Esophagus squamous epithelium (tissue), 5 donors: ENCODE measurements at regions not wholly inside any gene's neighbourhood (a gene's known extent, or its start where the extent isn't known, plus 50 kb on each side); places are given as distances from the start of the nearest gene placed in this dataset.
"Not testable (repeated sequence)": the region's sequence is repeated elsewhere in the genome, so short reads cannot be mapped to it uniquely, and the experiment has no call there.

Experiments
- DNase-seq: peaks from one replicate; lab custom pipeline; 2025; lab: John Stamatoyannopoulos, UW
- H3K27ac ChIP-seq, 4 donors: fragments of 200-600 bp; sonication (generic); one replicate each; pipeline ENCODE4 v1.5.1; 2016 to 2019; ENCODE audit warnings: mild to moderate bottlenecking in 1 of 4
- H3K27me3 ChIP-seq, 4 donors: fragments of 200-600 bp; sonication (generic); 1 replicate in 3 of 4; 2 replicates in 1 of 4; pipeline versions ENCODE4 v1.5.1 to v1.6.0; 2017 to 2021; ENCODE audit warnings: antibody characterized with exemption in 1 of 4
- H3K36me3 ChIP-seq, 3 donors: fragments of 200-600 bp; sonication (generic); one replicate each; pipeline ENCODE4 v1.5.1; 2016 to 2019
- H3K4me1 ChIP-seq, 3 donors: fragments of 200-600 bp; sonication (generic); one replicate each; pipeline ENCODE4 v1.5.1; 2017 to 2019
- H3K4me3 ChIP-seq, 4 donors: fragments of 200-600 bp; sonication (generic); 1 replicate in 3 of 4; 2 replicates in 1 of 4; pipeline ENCODE4 v1.5.1; 2016 to 2019; ENCODE audit warnings: mild to moderate bottlenecking in 2 of 4, moderate library complexity in 1 of 4
- H3K9me3 ChIP-seq, 3 donors: fragments of 200-600 bp; sonication (generic); one replicate each; pipeline ENCODE4 v1.5.1; 2016 to 2019
- CTCF ChIP-seq, 6 experiments: fragments of 450-650 bp in 4 of 6; fragments of 200-600 bp in 2 of 6; sonication (generic) in 2 of 6; IDR thresholded peaks; one replicate each; pipeline ENCODE4 v1.5.1; 2016 to 2019; ENCODE audit warnings: antibody characterized with exemption in 6 of 6, mild to moderate bottlenecking in 4 of 6, moderate library complexity in 4 of 6
- POLR2A ChIP-seq, 4 donors: fragments of 450-650 bp; IDR thresholded peaks; one replicate each; pipeline ENCODE4 v1.6.1; 2017; ENCODE audit warnings: antibody characterized with exemption in 4 of 4, mild to moderate bottlenecking in 4 of 4, moderate library complexity in 3 of 4
- WGBS, 2 donors: methylation state at CpG; one replicate each; pipeline ENCODE4 v1.1.5; 2018; 5-methylcytosine and 5-hydroxymethylcytosine counted together
- intact Hi-C: fragments of 100-400 bp; cut with DNase I; formaldehyde crosslinking; loops from one replicate; pipeline ENCODE4 v1.15.0; 2022
- donor health status: DM: yes; HTN: yes; CAD: no.

- Histone ChIP-seq H3K9me3 (peaks cover 0 to 2% (median 0%) of the 10 kb centered on the region in 3 donors), H3K27ac (no peak overlapping the region), H3K27me3 (no peaks in the 10 kb centered on the region), H3K4me3 (no peak overlapping the region), H3K4me1 (no peaks in the 10 kb centered on the region), H3K36me3 (no peaks in the 10 kb centered on the region)
- intact Hi-C loops: no loop called here
- TF ChIP-seq CTCF (IDR thresholded peaks at IDR 0.05) (no peak), POLR2A (IDR thresholded peaks at IDR 0.05) (no peak)
- no peak for DNase-seq
- WGBS, 2 donors: 90 to 93% methylated on average over 4 of the region's 4 CpGs
These were observed 1156.1 kb downstream of the TBL1XR1 start for GRCh38 chr3:176041185-176041584.

- no peak for DNase-seq
- Histone ChIP-seq H3K27ac (no peak overlapping the region), H3K9me3 (peaks cover 0 to 5% (median 0%) of the 10 kb centered on the region in 3 donors), H3K4me1 (no peaks in the 10 kb centered on the region), H3K36me3 (no peaks in the 10 kb centered on the region), H3K4me3 (no peak overlapping the region), H3K27me3 (no peaks in the 10 kb centered on the region)
- intact Hi-C loops: no loop called here
- no peak for TF ChIP-seq POLR2A (IDR thresholded peaks at IDR 0.05)
- no peak for TF ChIP-seq CTCF (IDR thresholded peaks at IDR 0.05)
- WGBS, 2 donors: 24 to 38% methylated on average over 1 of the region's 1 CpG
These were observed 1159.6 kb downstream of the TBL1XR1 start for GRCh38 chr3:176037636-176038035.

- no peak overlapping the region for H3K4me3 ChIP-seq
- WGBS, 2 donors: 76 to 82% methylated on average over 4 of the region's 4 CpGs
- no peaks in the 10 kb centered on the region for H3K36me3 ChIP-seq
- H3K27ac ChIP-seq: no peak overlapping the region
- peaks cover 0 to 5% (median 0%) of the 10 kb centered on the region in 3 donors for H3K9me3 ChIP-seq
- H3K27me3 ChIP-seq: no peaks in the 10 kb centered on the region
- intact Hi-C loops: no loop called here
- H3K4me1 ChIP-seq: no peaks in the 10 kb centered on the region
- TF ChIP-seq CTCF (IDR thresholded peaks at IDR 0.05) (no peak), POLR2A (IDR thresholded peaks at IDR 0.05) (no peak)
- DNase-seq: no peak
These were observed 1165.2 kb downstream of the TBL1XR1 start for GRCh38 chr3:176032043-176032442.

GRCh38 chr3:176016203-176016602 is 1157.1 kb downstream of the NAALADL2 start:
- DNase-seq, H3K4me3 ChIP-seq, H3K9me3 ChIP-seq, H3K36me3 ChIP-seq, intact Hi-C loops, H3K4me1 ChIP-seq, H3K27ac ChIP-seq, H3K27me3 ChIP-seq: not testable (repeated sequence)
- WGBS, 2 donors: 85 to 93% methylated on average over 13 to 16 of the region's 20 CpGs

- H3K9me3 ChIP-seq, DNase-seq, intact Hi-C loops, H3K36me3 ChIP-seq, H3K27me3 ChIP-seq, H3K4me1 ChIP-seq, H3K27ac ChIP-seq, H3K4me3 ChIP-seq: not testable (repeated sequence)
- 97 to 98% methylated on average over 5 of the region's 5 CpGs for WGBS, 2 donors
These were observed 1156.1 kb downstream of the NAALADL2 start for GRCh38 chr3:176015228-176015627.

GRCh38 chr3:176009256-176009655 is 1150.1 kb downstream of the NAALADL2 start:
- Histone ChIP-seq H3K4me1 (no peaks in the 10 kb centered on the region), H3K27ac (no peak overlapping the region), H3K27me3 (no peaks in the 10 kb centered on the region), H3K4me3 (no peak overlapping the region), H3K9me3 (no peaks in the 10 kb centered on the region), H3K36me3 (no peaks in the 10 kb centered on the region)
- DNase-seq: no peak
- WGBS, 2 donors: 0 to 6% methylated on average over 1 of the region's 1 CpG
- intact Hi-C loops: no loop called here
- no peak for TF ChIP-seq CTCF (IDR thresholded peaks at IDR 0.05)
- TF ChIP-seq POLR2A (IDR thresholded peaks at IDR 0.05): no peak
